IgD-negative memory B cell (primary cell): ENCODE measurements at regions not wholly inside any gene's neighbourhood (a gene's known extent, or its start where the extent isn't known, plus 50 kb on each side); places are given as distances from the start of the nearest gene placed in this dataset.

Experiments
- H3K27ac Mint-ChIP-seq, 3 donors: one replicate each; pipeline ENCODE4 v1.8.0; 2020 to 2022; ENCODE audit warnings: mild to moderate bottlenecking in 3 of 3, mixed read lengths in 3 of 3, moderate library complexity in 1 of 3
- H3K27me3 Mint-ChIP-seq: one replicate; pipeline ENCODE4 v1.8.0; 2021; ENCODE audit warnings: mixed read lengths
- H3K36me3 Mint-ChIP-seq: one replicate; pipeline ENCODE4 v1.8.0; 2020; ENCODE audit warnings: mild to moderate bottlenecking, mixed read lengths
- H3K4me1 Mint-ChIP-seq, 3 donors: one replicate each; pipeline ENCODE4 v1.8.0; 2020 to 2022; ENCODE audit warnings: mixed read lengths in 3 of 3, mild to moderate bottlenecking in 1 of 3
- H3K4me3 Mint-ChIP-seq, 4 donors: one replicate each; pipeline ENCODE4 v1.8.0; 2020 to 2022; ENCODE audit warnings: mild to moderate bottlenecking in 4 of 4, mixed read lengths in 4 of 4, moderate library complexity in 3 of 4
- H3K9me3 Mint-ChIP-seq, 3 donors: one replicate each; pipeline ENCODE4 v1.8.0; 2020 to 2021; ENCODE audit warnings: mixed read lengths in 3 of 3, mild to moderate bottlenecking in 1 of 3

DNA sequence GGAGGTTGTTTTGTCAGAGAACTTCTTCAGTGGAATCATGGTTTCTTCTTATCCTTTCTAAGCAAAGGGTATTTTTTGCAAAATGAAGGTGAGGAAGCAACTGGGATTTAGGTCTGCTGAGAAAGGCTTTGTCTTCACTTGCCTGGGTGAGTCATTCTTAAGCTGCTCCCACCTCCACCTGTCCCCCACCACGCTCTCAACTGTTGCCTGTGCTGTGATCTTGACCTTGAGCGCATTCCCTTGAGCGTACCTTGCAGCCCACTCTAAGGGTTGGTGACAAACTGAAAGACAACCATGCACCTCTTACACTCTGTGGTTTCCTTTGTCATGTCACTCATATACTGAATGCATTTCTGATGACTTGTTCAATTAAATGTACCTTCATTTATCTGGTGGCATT, 641.1 kb downstream of the RNF144B start:
- H3K36me3 Mint-ChIP-seq = no peaks in the 10 kb centered on the region
- peak overlapping the region in 1 of 4 donors; percentile 14 for H3K4me3 Mint-ChIP-seq
- no peaks in the 10 kb centered on the region for H3K27me3 Mint-ChIP-seq
- H3K4me1 Mint-ChIP-seq = peaks cover 0 to 1% (median 0%) of the 10 kb centered on the region in 3 donors
- H3K9me3 Mint-ChIP-seq = peaks cover 0 to 3% (median 2%) of the 10 kb centered on the region in 3 donors
- no peak overlapping the region for H3K27ac Mint-ChIP-seq

- Mint-ChIP-seq H3K36me3 (no peaks in the 10 kb centered on the region), H3K27ac (no peak overlapping the region)
Observed at GRCh38 chr6:19032591-19033295, 645.6 kb downstream of the RNF144B start.

GRCh38 chr6:19033683-19034082, 646.5 kb downstream of the RNF144B start:
- H3K4me3 Mint-ChIP-seq = no peak overlapping the region
- H3K27ac Mint-ChIP-seq = no peak overlapping the region
- H3K36me3 Mint-ChIP-seq = no peaks in the 10 kb centered on the region
- peaks cover 0 to 1% (median 0%) of the 10 kb centered on the region in 3 donors for H3K4me1 Mint-ChIP-seq
- H3K27me3 Mint-ChIP-seq = no peaks in the 10 kb centered on the region
- H3K9me3 Mint-ChIP-seq = peaks cover 4 to 8% (median 5%) of the 10 kb centered on the region in 3 donors

More at GRCh38 chr6:19032591-19033295, 645.6 kb downstream of the RNF144B start:
- peaks cover 0 to 7% (median 4%) of the 10 kb centered on the region in 3 donors for H3K9me3 Mint-ChIP-seq
- no peaks in the 10 kb centered on the region for H3K27me3 Mint-ChIP-seq
- H3K4me1 Mint-ChIP-seq = peaks cover 0 to 1% (median 0%) of the 10 kb centered on the region in 3 donors
- H3K4me3 Mint-ChIP-seq = no peak overlapping the region

DNA sequence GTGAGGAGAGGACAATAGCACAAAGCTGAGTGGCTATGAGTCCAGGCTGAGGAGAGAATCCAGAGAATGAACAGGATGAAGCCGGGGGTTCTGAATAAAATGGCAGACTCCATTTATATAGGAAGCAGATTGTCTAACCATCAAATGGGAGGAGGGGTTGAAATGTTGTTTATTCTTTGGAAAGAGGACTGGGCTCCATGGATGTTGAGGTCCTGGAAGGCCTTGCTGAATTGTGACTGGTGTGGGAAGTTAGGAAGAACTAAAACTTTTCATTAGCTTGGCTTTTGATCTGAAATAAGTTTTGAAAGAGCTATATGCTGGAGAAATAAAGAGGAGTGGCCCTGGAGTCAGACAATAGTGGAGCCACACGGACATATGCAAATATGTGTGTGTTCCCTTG, 647.8 kb downstream of the RNF144B start:
- no peaks in the 10 kb centered on the region for H3K27me3 Mint-ChIP-seq
- H3K4me3 Mint-ChIP-seq = no peak overlapping the region

GRCh38 chr6:19035461-19036195, 648.5 kb downstream of the RNF144B start:
- H3K27me3 Mint-ChIP-seq = no peaks in the 10 kb centered on the region
- no peak overlapping the region for H3K4me3 Mint-ChIP-seq
- H3K36me3 Mint-ChIP-seq = no peaks in the 10 kb centered on the region
- peaks cover 4 to 8% (median 5%) of the 10 kb centered on the region in 3 donors for H3K9me3 Mint-ChIP-seq
- peaks cover 0 to 1% (median 0%) of the 10 kb centered on the region in 3 donors for H3K4me1 Mint-ChIP-seq
- no peak overlapping the region for H3K27ac Mint-ChIP-seq

More for the DNA sequence above, 647.8 kb downstream of the RNF144B start:
- H3K36me3 Mint-ChIP-seq = no peaks in the 10 kb centered on the region
- peaks cover 0 to 1% (median 0%) of the 10 kb centered on the region in 3 donors for H3K4me1 Mint-ChIP-seq
- no peak overlapping the region for H3K27ac Mint-ChIP-seq
- peaks cover 4 to 8% (median 5%) of the 10 kb centered on the region in 3 donors for H3K9me3 Mint-ChIP-seq

DNA sequence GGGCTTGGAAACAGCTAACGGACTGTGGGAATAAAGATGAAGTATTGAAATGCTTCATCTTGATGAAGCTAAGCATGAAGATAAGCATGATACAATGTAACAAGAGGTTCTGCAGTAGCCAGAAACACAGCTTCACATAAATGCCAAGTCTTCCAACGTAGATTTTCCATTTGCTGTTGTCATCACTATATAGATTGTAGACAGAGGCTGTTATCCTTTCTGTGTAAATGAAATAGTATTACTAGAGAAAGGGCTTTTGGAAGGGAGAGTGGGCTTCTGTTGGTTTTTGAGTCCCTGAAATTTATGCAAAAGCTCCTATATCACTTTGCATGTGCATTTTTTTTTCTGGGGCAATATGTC, 649.0 kb downstream of the RNF144B start:
- no peak overlapping the region for H3K27ac Mint-ChIP-seq
- no peaks in the 10 kb centered on the region for H3K36me3 Mint-ChIP-seq
- peaks cover 4 to 8% (median 5%) of the 10 kb centered on the region in 3 donors for H3K9me3 Mint-ChIP-seq
- H3K4me1 Mint-ChIP-seq = peaks cover 0 to 1% (median 0%) of the 10 kb centered on the region in 3 donors
- no peaks in the 10 kb centered on the region for H3K27me3 Mint-ChIP-seq
- no peak overlapping the region for H3K4me3 Mint-ChIP-seq

GRCh38 chr6:19037607-19038006, 650.5 kb downstream of the RNF144B start:
- H3K4me3 Mint-ChIP-seq = no peak overlapping the region
- H3K27me3 Mint-ChIP-seq = no peaks in the 10 kb centered on the region
- peaks cover 2 to 15% (median 4%) of the 10 kb centered on the region in 3 donors for H3K9me3 Mint-ChIP-seq
- H3K36me3 Mint-ChIP-seq = no peaks in the 10 kb centered on the region
- no peak overlapping the region for H3K27ac Mint-ChIP-seq
- H3K4me1 Mint-ChIP-seq = no peaks in the 10 kb centered on the region

DNA sequence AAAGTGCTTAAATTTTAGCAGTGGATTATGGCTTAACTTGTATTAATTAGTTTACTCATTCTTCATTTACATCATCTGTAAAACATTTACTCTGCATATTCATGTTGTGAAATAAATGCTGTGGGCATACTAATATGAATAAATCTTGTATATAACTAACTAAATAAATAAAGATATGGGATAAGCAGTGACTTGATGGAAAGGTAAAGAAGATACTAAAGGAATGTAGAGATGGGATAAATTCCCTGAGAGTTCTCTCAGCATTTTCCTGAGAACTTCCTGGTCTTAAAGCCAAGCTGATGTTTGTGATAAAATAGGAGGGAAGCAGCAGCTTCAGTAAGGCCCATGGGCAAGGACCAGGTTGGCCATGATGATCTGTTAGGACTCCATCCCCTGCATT, 652.1 kb downstream of the RNF144B start:
- no peaks in the 10 kb centered on the region for H3K36me3 Mint-ChIP-seq
- H3K4me1 Mint-ChIP-seq = no peaks in the 10 kb centered on the region
- no peak overlapping the region for H3K4me3 Mint-ChIP-seq
- peaks cover 2 to 15% (median 4%) of the 10 kb centered on the region in 3 donors for H3K9me3 Mint-ChIP-seq
- no peak overlapping the region for H3K27ac Mint-ChIP-seq
- no peaks in the 10 kb centered on the region for H3K27me3 Mint-ChIP-seq

GRCh38 chr6:19041906-19042305, 654.8 kb downstream of the RNF144B start:
- H3K4me3 Mint-ChIP-seq = no peak overlapping the region
- no peaks in the 10 kb centered on the region for H3K4me1 Mint-ChIP-seq
- H3K36me3 Mint-ChIP-seq = no peaks in the 10 kb centered on the region
- H3K27ac Mint-ChIP-seq = no peak overlapping the region
- H3K9me3 Mint-ChIP-seq = peaks cover 2 to 15% (median 4%) of the 10 kb centered on the region in 3 donors
- H3K27me3 Mint-ChIP-seq = no peaks in the 10 kb centered on the region

- Mint-ChIP-seq H3K27me3 (no peaks in the 10 kb centered on the region), H3K4me1 (no peaks in the 10 kb centered on the region), H3K4me3 (no peak overlapping the region), H3K9me3 (peaks cover 2 to 15% (median 4%) of the 10 kb centered on the region in 3 donors), H3K27ac (no peak overlapping the region), H3K36me3 (no peaks in the 10 kb centered on the region)
Observed at GRCh38 chr6:19042420-19042819, 655.3 kb downstream of the RNF144B start.

GRCh38 chr6:19050765-19051164, 663.6 kb downstream of the RNF144B start:
- Mint-ChIP-seq H3K4me1 (no peaks in the 10 kb centered on the region), H3K9me3 (peaks cover 0 to 12% (median 7%) of the 10 kb centered on the region in 3 donors), H3K4me3 (no peak overlapping the region), H3K27ac (no peak overlapping the region), H3K27me3 (no peaks in the 10 kb centered on the region), H3K36me3 (no peaks in the 10 kb centered on the region)

DNA sequence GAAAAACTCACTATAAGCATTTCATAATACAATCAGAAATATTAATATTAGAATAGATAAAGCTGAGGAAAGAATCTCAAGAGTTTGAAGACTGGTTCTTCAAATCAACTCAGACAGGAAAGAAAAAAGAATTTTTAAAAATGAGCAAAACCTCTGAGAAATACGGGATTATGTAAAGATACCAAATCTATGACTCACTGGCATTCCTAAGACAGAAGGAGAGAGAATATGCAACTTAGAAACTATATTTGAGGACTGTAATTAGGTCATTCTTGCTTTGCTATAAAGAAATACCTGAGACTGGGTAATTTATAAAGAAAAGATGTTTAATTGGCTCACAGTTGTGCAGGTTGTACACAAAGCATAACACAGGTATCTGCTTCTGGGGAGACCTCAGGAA, 665.1 kb downstream of the RNF144B start:
- no peaks in the 10 kb centered on the region for H3K36me3 Mint-ChIP-seq
- H3K27ac Mint-ChIP-seq = no peak overlapping the region
- no peaks in the 10 kb centered on the region for H3K4me1 Mint-ChIP-seq
- H3K9me3 Mint-ChIP-seq = peaks cover 3 to 15% (median 9%) of the 10 kb centered on the region in 3 donors
- H3K4me3 Mint-ChIP-seq = no peak overlapping the region
- no peaks in the 10 kb centered on the region for H3K27me3 Mint-ChIP-seq

GRCh38 chr6:19059102-19059501, 672.0 kb downstream of the RNF144B start:
- peaks cover 4 to 7% (median 4%) of the 10 kb centered on the region in 3 donors for H3K9me3 Mint-ChIP-seq
- H3K27me3 Mint-ChIP-seq = no peaks in the 10 kb centered on the region
- H3K4me1 Mint-ChIP-seq = no peaks in the 10 kb centered on the region
- H3K27ac Mint-ChIP-seq = no peak overlapping the region
- H3K36me3 Mint-ChIP-seq = no peaks in the 10 kb centered on the region
- no peak overlapping the region for H3K4me3 Mint-ChIP-seq

DNA sequence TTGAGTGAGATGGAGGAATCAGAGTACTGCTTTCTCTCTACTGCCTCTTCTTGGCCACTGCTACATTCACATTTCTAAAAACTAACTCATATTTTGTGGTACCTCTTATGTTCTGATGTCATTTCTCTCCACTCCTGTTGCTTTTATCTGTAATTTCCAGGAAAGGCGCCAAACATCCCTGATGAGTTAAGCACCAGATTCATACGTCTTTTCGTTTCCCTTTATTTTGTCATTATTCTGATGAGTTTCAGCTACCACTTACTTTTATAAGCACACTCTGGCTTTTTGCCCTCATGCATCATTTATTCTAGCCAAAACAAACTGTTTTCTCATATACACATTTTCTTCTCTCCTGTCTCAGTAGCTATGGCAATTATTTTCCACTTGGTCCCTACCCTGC, 680.0 kb downstream of the RNF144B start:
- peaks cover 1% of the 10 kb centered on the region for H3K36me3 Mint-ChIP-seq
- H3K27ac Mint-ChIP-seq = no peak overlapping the region
- H3K4me3 Mint-ChIP-seq = no peak overlapping the region
- H3K4me1 Mint-ChIP-seq = no peaks in the 10 kb centered on the region
- no peaks in the 10 kb centered on the region for H3K27me3 Mint-ChIP-seq
- peaks cover 7 to 13% (median 8%) of the 10 kb centered on the region in 3 donors for H3K9me3 Mint-ChIP-seq

DNA sequence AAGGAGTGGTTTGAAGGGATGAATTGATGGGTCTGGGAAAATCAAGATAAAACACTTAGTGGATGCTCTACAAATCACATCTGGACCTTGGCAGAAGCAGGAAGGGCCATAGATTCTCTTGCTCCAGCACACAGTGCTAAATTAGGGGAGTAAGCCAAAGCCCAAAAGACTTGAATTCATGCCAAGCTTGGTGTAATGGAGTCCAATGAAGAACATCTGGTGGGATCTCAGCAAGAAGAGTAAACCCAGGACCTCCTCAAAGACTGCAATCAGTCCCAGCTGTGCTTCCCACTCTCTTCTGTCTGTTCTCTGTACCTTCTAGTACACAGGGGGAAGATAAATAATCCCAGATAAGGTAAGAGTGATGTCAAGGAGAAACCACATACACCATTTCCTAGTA, 683.4 kb downstream of the RNF144B start:
- Mint-ChIP-seq H3K36me3 (peaks cover 1% of the 10 kb centered on the region), H3K4me3 (no peak overlapping the region), H3K27me3 (no peaks in the 10 kb centered on the region), H3K27ac (no peak overlapping the region), H3K4me1 (no peaks in the 10 kb centered on the region), H3K9me3 (peaks cover 9 to 20% (median 13%) of the 10 kb centered on the region in 3 donors)
